ENCODE measurements at regions not wholly inside any gene's neighbourhood (a gene's known extent, or its start where the extent isn't known, plus 50 kb on each side); places are given as distances from the start of the nearest gene placed in this dataset.

DNA sequence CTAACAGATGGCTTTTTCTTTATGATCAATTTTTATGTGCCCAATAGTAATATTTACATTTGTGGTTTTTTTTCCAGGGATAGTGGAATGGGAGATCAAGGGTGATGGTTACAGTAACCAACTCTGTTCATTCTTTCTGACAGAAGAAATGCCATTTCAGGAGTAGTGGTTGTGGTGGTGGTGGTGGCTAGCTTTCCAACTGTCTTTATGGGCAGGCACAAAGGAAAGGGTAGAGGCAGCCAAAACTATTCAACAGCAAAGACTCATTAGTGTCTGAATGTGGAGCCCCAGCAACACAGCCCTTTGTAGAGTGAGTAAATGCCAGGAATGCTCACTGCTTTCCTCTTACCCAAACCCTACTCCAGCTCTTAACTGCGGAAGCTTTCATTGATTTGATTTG lies 227.7 kb downstream of the RND3 start:
- TF ChIP-seq EP300 (IDR thresholded peaks at IDR 0.05; ENCODE audit: borderline replicate concordance in 1 of 2, low read depth in 1 of 2, low read length in 1 of 2) = no peak
- TF ChIP-seq FOXM1 (IDR thresholded peaks at IDR 0.05; ENCODE audit: low read depth) = no peak
- TF ChIP-seq, protein P1, sequence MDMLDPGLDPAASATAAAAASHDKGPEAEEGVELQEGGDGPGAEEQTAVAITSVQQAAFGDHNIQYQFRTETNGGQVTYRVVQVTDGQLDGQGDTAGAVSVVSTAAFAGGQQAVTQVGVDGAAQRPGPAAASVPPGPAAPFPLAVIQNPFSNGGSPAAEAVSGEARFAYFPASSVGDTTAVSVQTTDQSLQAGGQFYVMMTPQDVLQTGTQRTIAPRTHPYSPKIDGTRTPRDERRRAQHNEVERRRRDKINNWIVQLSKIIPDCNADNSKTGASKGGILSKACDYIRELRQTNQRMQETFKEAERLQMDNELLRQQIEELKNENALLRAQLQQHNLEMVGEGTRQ (IDR thresholded peaks at IDR 0.05; ENCODE audit: borderline replicate concordance, low read depth, low read length) = no peak
